Thymus (tissue), 11 donors: ENCODE measurements at regions not wholly inside any gene's neighbourhood (a gene's known extent, or its start where the extent isn't known, plus 50 kb on each side); places are given as distances from the start of the nearest gene placed in this dataset.

Source experiments
- DNase-seq, 9 donors: peaks; one replicate each; pipeline ENCODE4 v3.0.0-alpha.2; 2013; ENCODE audit warnings: low spot score in 9 of 9, low read depth in 6 of 9, missing footprints in 1 of 9
- H3K27ac ChIP-seq, 2 donors: one replicate each; pipeline ENCODE4 v1.5.1; 2013; ENCODE audit warnings: control low read depth in 1 of 2, low read depth in 1 of 2, low read length in 1 of 2, mild to moderate bottlenecking in 1 of 2, moderate library complexity in 1 of 2
- H3K27me3 ChIP-seq, 2 donors: one replicate each; pipeline ENCODE4 v1.5.1; 2013; ENCODE audit warnings: low read length in 1 of 2; ENCODE audit not compliant: control insufficient read depth in 2 of 2, insufficient read depth in 1 of 2
- H3K36me3 ChIP-seq, 2 donors: one replicate each; pipeline ENCODE4 v1.5.1; 2013; ENCODE audit warnings: low read length in 1 of 2, mild to moderate bottlenecking in 1 of 2, moderate library complexity in 1 of 2; ENCODE audit not compliant: control insufficient read depth in 2 of 2, insufficient read depth in 2 of 2
- H3K4me1 ChIP-seq, 2 donors: one replicate each; pipeline ENCODE4 v1.5.1; 2013; ENCODE audit warnings: low read length in 2 of 2; ENCODE audit not compliant: control insufficient read depth in 2 of 2, insufficient read depth in 2 of 2
- H3K4me3 ChIP-seq, 2 donors: one replicate each; pipeline ENCODE4 v1.5.1; 2013; ENCODE audit warnings: low read length in 2 of 2, control low read depth in 1 of 2, mild to moderate bottlenecking in 1 of 2
- H3K9me3 ChIP-seq, 2 donors: one replicate each; pipeline ENCODE4 v1.5.1; 2013; ENCODE audit warnings: low read length in 1 of 2, mild to moderate bottlenecking in 1 of 2; ENCODE audit not compliant: control insufficient read depth in 2 of 2, insufficient read depth in 1 of 2
- WGBS: extraction: QIAGEN DNeasy Blood & Tissue Kit; methylation state at CpG from one replicate; pipeline ENCODE4 v1.1.7; 2013; 5-methylcytosine and 5-hydroxymethylcytosine counted together
- donor health status: healthy.

- Histone ChIP-seq H3K4me1 (peaks cover 0 to 15% of the 10 kb centered on the region in 2 donors), H3K4me3 (no peak overlapping the region), H3K36me3 (no peaks in the 10 kb centered on the region), H3K9me3 (no peaks in the 10 kb centered on the region), H3K27ac (no peak overlapping the region), H3K27me3 (no peaks in the 10 kb centered on the region)
- WGBS = 84% methylated on average over 10 of the region's 10 CpGs
- DNase-seq = no peak
These were observed 91.2 kb upstream of the TMEM18 start for GRCh38 chr2:768451-768850.

- no peaks in the 10 kb centered on the region for H3K27me3 ChIP-seq
- H3K9me3 ChIP-seq = no peaks in the 10 kb centered on the region
- WGBS = 67% methylated on average over 4 of the region's 4 CpGs
- peak overlapping the region in 1 of 2 donors; percentile 0 for H3K27ac ChIP-seq
- peaks cover 0 to 19% of the 10 kb centered on the region in 2 donors for H3K4me1 ChIP-seq
- no peak for DNase-seq
- no peaks in the 10 kb centered on the region for H3K36me3 ChIP-seq
- H3K4me3 ChIP-seq = no peak overlapping the region
These were observed 90.7 kb upstream of the TMEM18 start for GRCh38 chr2:767944-768343.

GRCh38 chr2:767440-767839 is 90.2 kb upstream of the TMEM18 start:
- no peaks in the 10 kb centered on the region for H3K36me3 ChIP-seq
- WGBS = 52% methylated on average over 9 of the region's 9 CpGs
- no peak overlapping the region for H3K4me3 ChIP-seq
- peak overlapping the region in 1 of 2 donors; percentile 39 for H3K27ac ChIP-seq
- no peaks in the 10 kb centered on the region for H3K27me3 ChIP-seq
- peaks cover 0 to 22% of the 10 kb centered on the region in 2 donors for H3K4me1 ChIP-seq
- peak in 8 of 9 donors; percentile 3 to 66 (median 38) for DNase-seq
- no peaks in the 10 kb centered on the region for H3K9me3 ChIP-seq

- peak overlapping the region in 1 of 2 donors; percentile 36 for H3K27ac ChIP-seq
- H3K36me3 ChIP-seq = no peaks in the 10 kb centered on the region
- no peak for DNase-seq
- H3K4me3 ChIP-seq = no peak overlapping the region
- WGBS = 92% methylated on average over 13 of the region's 13 CpGs
- H3K27me3 ChIP-seq = no peaks in the 10 kb centered on the region
- peaks cover 0 to 22% of the 10 kb centered on the region in 2 donors for H3K4me1 ChIP-seq
- no peaks in the 10 kb centered on the region for H3K9me3 ChIP-seq
These were observed 89.0 kb upstream of the TMEM18 start for GRCh38 chr2:766255-766654.

GRCh38 chr2:765369-765768 is 88.2 kb upstream of the TMEM18 start:
- no peak overlapping the region for H3K4me3 ChIP-seq
- 97% methylated on average over 6 of the region's 6 CpGs for WGBS
- peaks cover 0 to 22% of the 10 kb centered on the region in 2 donors for H3K4me1 ChIP-seq
- DNase-seq = no peak
- no peaks in the 10 kb centered on the region for H3K9me3 ChIP-seq
- H3K27me3 ChIP-seq = no peaks in the 10 kb centered on the region
- H3K36me3 ChIP-seq = no peaks in the 10 kb centered on the region
- H3K27ac ChIP-seq = no peak overlapping the region

GRCh38 chr2:763766-764525 is 86.7 kb upstream of the TMEM18 start:
- no peak overlapping the region for H3K4me3 ChIP-seq
- WGBS = 89% methylated on average over 16 of the region's 16 CpGs
- H3K36me3 ChIP-seq = no peaks in the 10 kb centered on the region
- DNase-seq = no peak
- no peaks in the 10 kb centered on the region for H3K9me3 ChIP-seq
- peaks cover 0 to 22% of the 10 kb centered on the region in 2 donors for H3K4me1 ChIP-seq
- no peaks in the 10 kb centered on the region for H3K27me3 ChIP-seq
- H3K27ac ChIP-seq = no peak overlapping the region

GRCh38 chr2:762646-763045 is 85.4 kb upstream of the TMEM18 start:
- no peak overlapping the region for H3K27ac ChIP-seq
- no peaks in the 10 kb centered on the region for H3K27me3 ChIP-seq
- no peaks in the 10 kb centered on the region for H3K36me3 ChIP-seq
- WGBS = 66% methylated on average over 4 of the region's 4 CpGs
- peak in 1 of 9 donors; percentile 18 for DNase-seq
- H3K4me1 ChIP-seq = peaks cover 0 to 22% of the 10 kb centered on the region in 2 donors
- no peak overlapping the region for H3K4me3 ChIP-seq
- H3K9me3 ChIP-seq = no peaks in the 10 kb centered on the region

GRCh38 chr2:761384-761783 is 84.2 kb upstream of the TMEM18 start:
- no peaks in the 10 kb centered on the region for H3K27me3 ChIP-seq
- H3K27ac ChIP-seq = no peak overlapping the region
- DNase-seq = no peak
- no peaks in the 10 kb centered on the region for H3K36me3 ChIP-seq
- H3K4me1 ChIP-seq = peaks cover 0 to 16% of the 10 kb centered on the region in 2 donors
- 79% methylated on average over 6 of the region's 6 CpGs for WGBS
- H3K9me3 ChIP-seq = no peaks in the 10 kb centered on the region
- H3K4me3 ChIP-seq = no peak overlapping the region

GRCh38 chr2:760001-760400 is 82.8 kb upstream of the TMEM18 start:
- 95% methylated on average over 5 of the region's 5 CpGs for WGBS
- Histone ChIP-seq H3K27ac (no peak overlapping the region), H3K4me1 (peaks cover 0 to 12% of the 10 kb centered on the region in 2 donors), H3K4me3 (no peak overlapping the region), H3K9me3 (no peaks in the 10 kb centered on the region), H3K36me3 (no peaks in the 10 kb centered on the region), H3K27me3 (no peaks in the 10 kb centered on the region)
- no peak for DNase-seq
